ENCODE measurements at regions not wholly inside any gene's neighbourhood (a gene's known extent, or its start where the extent isn't known, plus 50 kb on each side); places are given as distances from the start of the nearest gene placed in this dataset.

DNA sequence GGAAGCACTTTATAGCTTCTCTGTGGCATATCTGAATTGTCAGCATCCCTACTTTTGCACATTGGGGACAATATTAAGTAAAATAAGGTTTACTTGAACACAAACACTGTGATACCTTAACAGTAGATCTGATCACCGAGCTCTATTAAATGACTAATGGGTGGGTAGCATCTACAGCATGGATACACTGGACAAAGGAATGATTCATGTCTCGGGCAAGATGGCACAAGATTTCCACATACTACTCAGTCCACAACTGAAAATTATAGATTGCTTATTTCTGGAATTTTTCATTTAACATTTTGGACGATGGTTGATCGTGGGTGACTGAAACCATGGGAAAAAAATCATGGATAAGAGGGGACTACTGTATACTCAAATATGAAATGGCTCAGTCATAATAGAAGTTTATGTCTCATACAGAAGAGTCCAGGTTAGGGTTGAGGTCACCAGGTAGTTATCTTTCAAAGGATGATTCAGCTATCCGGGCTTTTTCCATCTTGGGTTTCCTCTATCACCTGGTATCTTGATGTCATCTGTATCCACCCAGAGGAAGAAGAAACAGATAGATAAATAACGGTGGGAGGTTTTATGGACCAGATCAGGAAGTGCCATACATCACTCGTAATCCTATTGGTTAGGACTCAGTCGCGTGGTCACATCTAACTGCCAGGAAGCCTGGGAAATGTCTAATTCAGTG is 320.0 kb upstream of the RARB start:
- TF ChIP-seq, protein P1, sequence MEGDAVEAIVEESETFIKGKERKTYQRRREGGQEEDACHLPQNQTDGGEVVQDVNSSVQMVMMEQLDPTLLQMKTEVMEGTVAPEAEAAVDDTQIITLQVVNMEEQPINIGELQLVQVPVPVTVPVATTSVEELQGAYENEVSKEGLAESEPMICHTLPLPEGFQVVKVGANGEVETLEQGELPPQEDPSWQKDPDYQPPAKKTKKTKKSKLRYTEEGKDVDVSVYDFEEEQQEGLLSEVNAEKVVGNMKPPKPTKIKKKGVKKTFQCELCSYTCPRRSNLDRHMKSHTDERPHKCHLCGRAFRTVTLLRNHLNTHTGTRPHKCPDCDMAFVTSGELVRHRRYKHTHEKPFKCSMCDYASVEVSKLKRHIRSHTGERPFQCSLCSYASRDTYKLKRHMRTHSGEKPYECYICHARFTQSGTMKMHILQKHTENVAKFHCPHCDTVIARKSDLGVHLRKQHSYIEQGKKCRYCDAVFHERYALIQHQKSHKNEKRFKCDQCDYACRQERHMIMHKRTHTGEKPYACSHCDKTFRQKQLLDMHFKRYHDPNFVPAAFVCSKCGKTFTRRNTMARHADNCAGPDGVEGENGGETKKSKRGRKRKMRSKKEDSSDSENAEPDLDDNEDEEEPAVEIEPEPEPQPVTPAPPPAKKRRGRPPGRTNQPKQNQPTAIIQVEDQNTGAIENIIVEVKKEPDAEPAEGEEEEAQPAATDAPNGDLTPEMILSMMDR (IDR thresholded peaks at IDR 0.05; ENCODE audit: insufficient read depth, low read length) = no peak
- TF ChIP-seq POLR2AphosphoS5 (IDR thresholded peaks at IDR 0.05; ENCODE audit: low read depth) (no peak), REST (IDR thresholded peaks at IDR 0.05; ENCODE audit: insufficient replicate concordance, low read depth) (no peak), SPI1 (IDR thresholded peaks at IDR 0.05; ENCODE audit: borderline replicate concordance, low read depth) (no peak), GABPA (IDR thresholded peaks at IDR 0.05; ENCODE audit: low read depth) (no peak)
